GM23338 (cell line): ENCODE measurements at regions not wholly inside any gene's neighbourhood (a gene's known extent, or its start where the extent isn't known, plus 50 kb on each side); places are given as distances from the start of the nearest gene placed in this dataset.
A peak's percentile ranks its signal among the peaks of the same experiment; 100 is the strongest.

Experiments used
- ATAC-seq: fragments of 200-7000 bp; cut with Tn5 transposase; 3 replicates; pipeline ENCODE4 v1.9.1; 2020
- DNase-seq: peaks from one replicate; pipeline ENCODE4 v3.0.0-alpha.2; 2015; ENCODE audit warnings: low spot score
- H2AFZ ChIP-seq: fragments of 200-600 bp; sonication (generic); 2 replicates; pipeline ENCODE4 v1.8.0; 2016; ENCODE audit warnings: antibody characterized with exemption, mild to moderate bottlenecking, moderate library complexity
- H3F3A ChIP-seq: fragments of 200-600 bp; sonication (generic); replicated peaks from 2 replicates; pipeline ENCODE4 v1.8.0; 2017; ENCODE audit warnings: antibody characterized with exemption, mixed run types, low read depth
- H3K27ac ChIP-seq: fragments of 200-600 bp; sonication (generic); 2 replicates; pipeline ENCODE4 v1.6.1; 2016; ENCODE audit warnings: low read depth
- H3K27me3 ChIP-seq: fragments of 200-600 bp; sonication (generic); 2 replicates; pipeline ENCODE4 v1.8.0; 2016; ENCODE audit warnings: mild to moderate bottlenecking, mixed run types, moderate library complexity; ENCODE audit not compliant: insufficient read depth
- H3K36me3 ChIP-seq: fragments of 200-600 bp; sonication (generic); 2 replicates; pipeline ENCODE4 v1.8.0; 2016; ENCODE audit warnings: mild to moderate bottlenecking; ENCODE audit not compliant: insufficient read depth
- H3K4me1 ChIP-seq: fragments of 200-600 bp; sonication (generic); 2 replicates; pipeline ENCODE4 v1.8.0; 2016; ENCODE audit warnings: mild to moderate bottlenecking, moderate library complexity; ENCODE audit not compliant: insufficient read depth
- H3K4me2 ChIP-seq: fragments of 200-600 bp; sonication (generic); 2 replicates; pipeline ENCODE4 v1.7.1; 2017; ENCODE audit warnings: mixed run types
- H3K4me3 ChIP-seq: fragments of 200-600 bp; sonication (generic); 2 replicates; pipeline ENCODE4 v1.6.1; 2016; ENCODE audit warnings: mixed run types
- H3K79me2 ChIP-seq: fragments of 200-600 bp; sonication (generic); replicated peaks from 2 replicates; pipeline ENCODE4 v1.8.0; 2017; ENCODE audit warnings: mild to moderate bottlenecking; ENCODE audit not compliant: insufficient read depth
- H3K9me2 ChIP-seq: fragments of 200-600 bp; sonication (generic); 2 replicates; pipeline ENCODE4 v1.8.0; 2017; ENCODE audit not compliant: insufficient read depth
- H4K20me1 ChIP-seq: fragments of 200-600 bp; sonication (generic); replicated peaks from 2 replicates; pipeline ENCODE4 v1.8.0; 2017; ENCODE audit warnings: mild to moderate bottlenecking; ENCODE audit not compliant: insufficient read depth
- H3K27ac Mint-ChIP-seq: 2 replicates; pipeline ENCODE4 v1.8.0; 2020; ENCODE audit warnings: inconsistent platforms, mild to moderate bottlenecking, moderate library complexity, mixed read lengths
- H3K27me3 Mint-ChIP-seq: 3 replicates; pipeline ENCODE4 v1.8.0; 2022; ENCODE audit warnings: low read depth, mild to moderate bottlenecking, moderate library complexity, mixed read lengths, inconsistent platforms; ENCODE audit not compliant: insufficient read depth, poor library complexity
- H3K36me3 Mint-ChIP-seq: 3 replicates; pipeline ENCODE4 v1.8.0; 2021; ENCODE audit warnings: low read depth, mild to moderate bottlenecking, inconsistent platforms, moderate library complexity, mixed read lengths
- H3K4me1 Mint-ChIP-seq: 3 replicates; pipeline ENCODE4 v1.8.0; 2020; ENCODE audit warnings: mild to moderate bottlenecking, inconsistent platforms, mixed read lengths
- H3K4me3 Mint-ChIP-seq: 3 replicates; pipeline ENCODE4 v1.8.0; 2021; ENCODE audit warnings: moderate library complexity, mild to moderate bottlenecking, inconsistent platforms, mixed read lengths
- H3K9me3 Mint-ChIP-seq: 3 replicates; pipeline ENCODE4 v1.8.0; 2020; ENCODE audit warnings: moderate library complexity, mild to moderate bottlenecking, inconsistent platforms, mixed read lengths
- CREB1 ChIP-seq: fragments of 250-450 bp; sonication (Bioruptor Pico); IDR thresholded peaks from 2 replicates; pipeline ENCODE4 v1.5.0; 2020; ENCODE audit warnings: low read depth, mild to moderate bottlenecking, moderate library complexity
- CTCF ChIP-seq, 2 experiments: fragments of 200-600 bp in 1 of 2; sonication (generic) in 1 of 2; conservative IDR thresholded peaks; 2 replicates each; pipeline versions ENCODE4 v1.5.1 to v1.6.1; 2016 to 2017; ENCODE audit warnings: antibody characterized with exemption in 2 of 2, low read depth in 2 of 2, mild to moderate bottlenecking in 2 of 2, moderate library complexity in 1 of 2
- EZH2 ChIP-seq: fragments of 200-600 bp; sonication (generic); IDR thresholded peaks from one replicate; pipeline ENCODE4 v1.8.0; 2017; ENCODE audit warnings: antibody characterized with exemption, mild to moderate bottlenecking, low read depth; ENCODE audit not compliant: unreplicated experiment
- EZH2phosphoT487 ChIP-seq: fragments of 200-600 bp; sonication (generic); IDR thresholded peaks from one replicate; pipeline ENCODE4 v1.8.1; 2018; ENCODE audit warnings: antibody characterized with exemption; ENCODE audit not compliant: unreplicated experiment
- JUNB ChIP-seq: IDR thresholded peaks from one replicate; pipeline ENCODE4 v1.6.1; 2016; ENCODE audit warnings: antibody characterized with exemption; ENCODE audit not compliant: unreplicated experiment
- NANOG ChIP-seq: IDR thresholded peaks from 2 replicates; pipeline ENCODE4 v1.6.1; 2016; ENCODE audit warnings: antibody characterized with exemption, borderline replicate concordance
- POLR2AphosphoS5 ChIP-seq: IDR thresholded peaks from 2 replicates; pipeline ENCODE4 v1.6.1; 2016; ENCODE audit warnings: antibody characterized with exemption, low read depth
- REST ChIP-seq: IDR thresholded peaks from one replicate; pipeline ENCODE4 v1.6.1; 2018; ENCODE audit warnings: antibody characterized with exemption; ENCODE audit not compliant: unreplicated experiment
- STAT1 ChIP-seq: IDR thresholded peaks from one replicate; pipeline ENCODE4 v1.6.1; 2016; ENCODE audit warnings: antibody characterized with exemption; ENCODE audit not compliant: unreplicated experiment
- ZNF114 ChIP-seq: fragments of 250-450 bp; sonication (Bioruptor Pico); IDR thresholded peaks from 2 replicates; pipeline ENCODE4 v1.5.0; 2020; ENCODE audit warnings: mild to moderate bottlenecking, moderate library complexity
- ZNF331 ChIP-seq: fragments of 250-450 bp; sonication (Bioruptor Pico); IDR thresholded peaks from 2 replicates; pipeline ENCODE4 v1.5.0; 2020; ENCODE audit warnings: low read depth, mild to moderate bottlenecking, moderate library complexity
- ZNF462 ChIP-seq: fragments of 250-450 bp; sonication (Bioruptor Pico); IDR thresholded peaks from 2 replicates; pipeline ENCODE4 v1.5.0; 2020; ENCODE audit warnings: mild to moderate bottlenecking, moderate library complexity
- TF ChIP-seq, protein P1 (sequence below): IDR thresholded peaks from 2 replicates; pipeline ENCODE4 v1.6.1; 2016; ENCODE audit warnings: antibody characterized with exemption

GRCh38 chr12:59056966-59057365 lies 136.7 kb upstream of the LRIG3 start:
- Histone ChIP-seq H3K79me2 (no peaks in the 10 kb centered on the region), H2AFZ (peak overlapping the region; percentile 63; the same call in 1 of the 2 replicates), H3F3A (no peaks in the 10 kb centered on the region), H3K9me2 (no peaks in the 10 kb centered on the region; the same call in 1 of the 2 replicates), H3K36me3 (no peaks in the 10 kb centered on the region), H3K27me3 (no peaks in the 10 kb centered on the region), H3K27ac (no peak overlapping the region), H4K20me1 (no peaks in the 10 kb centered on the region), H3K4me2 (no peak overlapping the region), H3K4me1 (no peaks in the 10 kb centered on the region), H3K4me3 (no peak overlapping the region)
- Mint-ChIP-seq H3K36me3 (no peaks in the 10 kb centered on the region), H3K4me1 (no peaks in the 10 kb centered on the region), H3K9me3 (no peaks in the 10 kb centered on the region), H3K27me3 (no peaks in the 10 kb centered on the region), H3K4me3 (no peak overlapping the region), H3K27ac (no peak overlapping the region)
- no peak for DNase-seq
- TF ChIP-seq ZNF462 = no peak
- no peak for TF ChIP-seq NANOG
- no peak for TF ChIP-seq ZNF331 (CRISPR knock-in tag)
- no peak for TF ChIP-seq ZNF114
- no peak for TF ChIP-seq CREB1 (CRISPR knock-in tag)
- TF ChIP-seq, protein P1, sequence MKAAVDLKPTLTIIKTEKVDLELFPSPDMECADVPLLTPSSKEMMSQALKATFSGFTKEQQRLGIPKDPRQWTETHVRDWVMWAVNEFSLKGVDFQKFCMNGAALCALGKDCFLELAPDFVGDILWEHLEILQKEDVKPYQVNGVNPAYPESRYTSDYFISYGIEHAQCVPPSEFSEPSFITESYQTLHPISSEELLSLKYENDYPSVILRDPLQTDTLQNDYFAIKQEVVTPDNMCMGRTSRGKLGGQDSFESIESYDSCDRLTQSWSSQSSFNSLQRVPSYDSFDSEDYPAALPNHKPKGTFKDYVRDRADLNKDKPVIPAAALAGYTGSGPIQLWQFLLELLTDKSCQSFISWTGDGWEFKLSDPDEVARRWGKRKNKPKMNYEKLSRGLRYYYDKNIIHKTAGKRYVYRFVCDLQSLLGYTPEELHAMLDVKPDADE = no peak
- no peak for TF ChIP-seq EZH2
- no peak for TF ChIP-seq EZH2phosphoT487
- no peak for TF ChIP-seq STAT1
- TF ChIP-seq JUNB = no peak
- TF ChIP-seq REST = no peak
- TF ChIP-seq POLR2AphosphoS5 = no peak
- no peak for TF ChIP-seq CTCF (conservative IDR thresholded peaks at IDR 0.05; ENCODE audit: low read depth in 2 of 2)
- no peak for ATAC-seq
